ENCODE measurements at regions not wholly inside any gene's neighbourhood (a gene's known extent, or its start where the extent isn't known, plus 50 kb on each side); places are given as distances from the start of the nearest gene placed in this dataset.
"Not testable (repeated sequence)": the region's sequence is repeated elsewhere in the genome, so short reads cannot be mapped to it uniquely, and the experiment has no call there.

GRCh38 chr6:80607811-80608391 is 501.4 kb downstream of the BCKDHB start:
- no peak for FAIRE-seq

- peak; percentile 56 for FAIRE-seq
These were observed 498.9 kb downstream of the BCKDHB start for GRCh38 chr6:80605165-80605989.

- FAIRE-seq: no peak
These were observed 497.2 kb downstream of the BCKDHB start for GRCh38 chr6:80603679-80604078.

DNA sequence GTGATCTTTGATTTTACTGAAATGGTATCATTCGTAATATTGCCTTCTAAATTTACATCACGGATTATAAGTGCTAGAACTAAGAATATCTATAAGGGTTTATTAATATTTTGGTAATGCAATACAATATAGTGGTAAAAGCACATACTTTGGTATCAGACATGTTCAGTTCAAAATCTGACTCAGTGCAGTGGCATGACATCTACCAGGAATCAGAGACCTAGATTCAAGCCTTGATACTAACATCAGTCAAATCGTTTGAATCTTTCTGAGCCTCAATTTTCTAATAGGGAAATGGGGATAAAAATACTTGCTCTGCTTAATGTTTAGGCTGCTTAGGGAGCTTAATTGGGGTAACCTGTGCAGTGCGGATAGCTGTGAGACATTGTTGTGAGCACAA is 488.0 kb downstream of the BCKDHB start:
- no peak for FAIRE-seq

DNA sequence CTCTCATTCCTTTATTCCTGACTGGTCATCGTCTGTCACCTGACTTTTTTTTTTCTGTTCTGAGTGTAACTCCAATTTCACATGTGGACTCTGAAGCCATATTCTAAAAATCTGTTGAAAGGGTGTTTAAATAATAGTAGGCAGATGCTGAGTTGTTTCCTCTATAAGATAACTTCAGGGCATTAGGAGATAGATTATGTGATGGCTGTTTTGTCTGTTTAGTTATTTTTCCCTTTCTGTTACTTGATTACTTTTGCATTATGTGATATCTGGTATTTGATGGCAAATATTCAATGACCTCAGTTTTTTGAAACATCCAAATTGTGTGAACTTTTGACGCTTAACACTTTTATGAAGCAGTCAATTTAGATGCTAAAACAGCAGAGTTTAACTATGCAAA is 486.0 kb downstream of the BCKDHB start:
- FAIRE-seq: no peak

DNA sequence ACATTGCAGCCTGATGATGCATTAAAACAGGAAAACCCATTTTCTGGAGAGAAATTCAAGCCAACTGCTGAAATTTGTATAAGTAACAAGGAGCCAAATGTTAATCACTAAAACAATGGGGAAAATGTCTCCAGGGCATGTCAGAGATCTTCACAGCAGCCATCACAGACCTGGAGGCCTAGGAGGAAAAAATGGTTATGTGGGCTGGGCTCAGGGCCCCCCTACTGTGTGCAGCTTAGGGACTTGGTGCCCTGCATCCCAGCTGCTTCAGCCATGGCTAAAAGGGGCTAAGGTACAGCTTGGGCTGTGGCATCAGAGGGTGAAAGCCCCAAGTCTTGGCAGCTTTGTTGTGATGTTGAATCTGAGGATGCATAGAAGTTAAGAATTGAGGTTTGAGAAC is 479.8 kb downstream of the BCKDHB start:
- FAIRE-seq: no peak

GRCh38 chr6:80579391-80580023 is 473.0 kb downstream of the BCKDHB start:
- no peak for FAIRE-seq

DNA sequence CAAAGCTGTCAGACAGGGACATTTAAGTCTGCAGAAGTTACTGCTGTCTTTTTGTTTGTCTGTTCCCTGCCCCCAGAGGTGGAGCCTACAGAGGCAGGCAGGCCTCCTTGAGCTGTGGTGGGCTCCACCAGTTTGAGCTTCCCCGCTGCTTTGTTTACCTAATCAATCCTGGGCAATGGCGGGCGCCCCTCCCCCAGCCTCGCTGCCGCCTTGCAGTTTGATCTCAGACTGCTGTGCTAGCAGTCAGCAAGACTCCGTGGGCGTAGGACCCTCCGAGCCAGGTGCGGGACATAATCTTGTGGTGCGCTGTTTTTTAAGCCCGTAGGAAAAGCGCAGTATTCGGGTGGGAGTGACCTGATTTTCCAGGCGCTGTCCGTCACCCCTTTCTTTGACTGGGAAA is 466.8 kb downstream of the BCKDHB start:
- not testable (repeated sequence) for FAIRE-seq

- no peak for FAIRE-seq
These were observed 459.9 kb downstream of the BCKDHB start for GRCh38 chr6:80566361-80566760.

GRCh38 chr6:80553071-80553740 is 446.7 kb downstream of the BCKDHB start:
- FAIRE-seq: no peak

DNA sequence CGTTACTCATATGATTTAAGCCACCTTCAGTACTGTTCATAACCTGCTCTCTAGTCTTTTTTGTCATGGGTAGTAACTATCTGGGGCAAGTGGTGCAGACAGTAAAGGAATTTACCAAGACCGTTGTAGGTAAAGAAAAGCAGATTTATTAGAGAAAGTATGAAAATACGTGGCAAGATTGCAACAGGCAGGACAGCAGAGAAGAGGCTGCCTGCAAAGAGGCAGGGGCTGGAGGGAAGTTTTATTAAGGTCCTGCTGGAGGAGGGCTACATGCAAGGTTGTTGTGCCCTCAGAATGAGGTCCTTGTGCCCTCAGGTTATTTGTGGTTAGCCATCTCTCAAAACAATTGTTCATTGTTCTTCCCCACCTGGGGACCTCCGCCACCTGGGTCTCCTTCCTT is 444.3 kb downstream of the BCKDHB start:
- no peak for FAIRE-seq

DNA sequence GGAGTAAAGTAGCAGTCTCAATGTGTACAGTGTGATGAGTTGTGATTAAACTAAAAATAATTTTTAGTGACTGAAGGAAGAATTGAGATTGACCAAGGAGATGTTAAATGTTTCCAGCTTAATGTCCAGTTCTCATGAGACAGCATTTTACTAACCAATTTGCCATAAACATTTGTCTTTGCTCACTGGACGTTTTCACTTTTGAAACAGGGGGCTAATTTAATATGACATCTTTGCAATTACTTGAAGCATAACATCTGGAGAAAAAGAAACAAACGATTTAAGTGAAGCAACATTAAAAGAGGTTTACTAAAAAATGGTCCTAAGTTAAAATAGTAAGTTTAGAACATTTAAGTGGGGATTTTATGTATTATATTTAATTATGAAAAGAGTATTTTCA is 443.8 kb downstream of the BCKDHB start:
- no peak for FAIRE-seq

DNA sequence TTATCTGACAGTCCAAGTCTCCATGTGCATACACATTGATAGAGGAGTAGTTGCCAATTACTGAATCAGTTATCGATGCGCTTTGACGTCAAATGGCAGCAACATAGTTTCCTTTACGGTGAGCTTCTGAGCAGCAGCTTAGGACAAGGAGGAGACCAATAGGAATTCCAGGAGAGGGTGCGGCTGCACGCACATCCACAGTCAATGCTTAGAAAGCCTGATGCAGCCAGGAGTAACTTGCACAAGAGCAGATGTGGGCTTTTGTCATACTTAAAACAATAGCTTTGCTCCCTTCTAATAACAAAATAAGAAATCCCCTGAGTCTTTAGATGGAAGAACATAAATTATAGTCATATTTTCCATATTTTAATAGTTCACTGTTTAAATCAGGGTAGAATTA is 442.1 kb downstream of the BCKDHB start:
- no peak for FAIRE-seq

- FAIRE-seq: no peak
These were observed 441.4 kb downstream of the BCKDHB start for GRCh38 chr6:80547827-80548226.

DNA sequence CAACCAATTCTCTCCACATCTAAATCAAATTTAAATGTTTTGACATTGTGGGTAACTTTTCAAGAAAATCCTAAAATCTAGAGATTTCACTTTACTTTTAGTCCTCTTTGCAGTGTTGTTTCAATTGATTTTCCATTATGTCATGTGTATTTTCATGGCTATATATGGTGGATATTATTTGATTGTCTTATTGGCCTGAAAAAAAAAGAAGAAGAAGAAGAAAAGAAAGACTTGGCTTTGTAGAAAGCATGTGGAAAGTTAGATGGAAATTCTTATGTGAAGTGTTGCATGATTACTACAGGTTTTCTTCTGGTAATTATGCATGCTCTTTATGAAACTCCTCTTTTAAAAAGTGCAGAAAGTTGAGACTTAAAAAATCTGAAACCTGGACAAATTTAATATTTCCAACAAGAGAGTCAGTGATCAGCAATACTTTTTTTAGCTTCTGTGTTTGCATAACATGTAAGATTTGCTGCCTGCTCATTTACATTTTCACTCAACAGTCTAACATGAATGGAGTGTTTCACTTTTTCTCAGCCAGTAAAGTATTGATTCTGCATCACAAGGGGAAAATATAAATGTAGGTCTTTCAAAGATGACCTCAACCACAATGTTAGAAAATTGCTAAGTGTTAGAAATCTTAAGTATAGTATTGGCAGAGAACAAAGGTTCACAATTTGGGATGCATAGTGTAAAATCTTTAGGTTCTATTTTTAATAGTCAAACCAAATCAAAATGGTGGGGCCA is 438.7 kb downstream of the BCKDHB start:
- no peak for FAIRE-seq

- no peak for FAIRE-seq
These were observed 438.1 kb downstream of the BCKDHB start for GRCh38 chr6:80544555-80544954.

GRCh38 chr6:80543598-80544222 is 437.2 kb downstream of the BCKDHB start:
- FAIRE-seq: no peak

- FAIRE-seq: no peak
These were observed 436.7 kb downstream of the BCKDHB start for GRCh38 chr6:80543151-80543550.

- FAIRE-seq: no peak
These were observed 435.4 kb downstream of the BCKDHB start for GRCh38 chr6:80541886-80542285.

GRCh38 chr6:80541181-80541580 is 434.7 kb downstream of the BCKDHB start:
- FAIRE-seq: no peak

DNA sequence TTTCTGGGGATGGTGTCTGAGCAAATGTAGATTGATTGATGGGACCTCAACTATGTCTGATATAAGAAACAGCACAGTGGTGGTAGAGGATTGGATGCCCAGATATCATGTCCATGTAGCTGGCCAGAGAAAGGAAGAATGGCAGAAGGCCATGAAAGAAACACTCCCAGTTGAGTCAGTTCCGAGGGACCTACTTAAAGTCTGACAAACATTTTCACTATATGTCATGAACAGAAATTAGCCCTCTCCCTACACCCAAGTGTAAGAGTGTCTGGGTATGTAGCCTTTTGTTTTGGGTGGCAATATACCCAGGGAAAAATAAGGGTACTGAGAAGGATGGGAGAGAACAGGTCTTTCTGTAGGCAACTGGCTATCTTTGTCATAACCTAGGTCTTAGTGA is 434.2 kb downstream of the BCKDHB start:
- no peak for FAIRE-seq
